GM18873 (cell line): ENCODE measurements at regions not wholly inside any gene's neighbourhood (a gene's known extent, or its start where the extent isn't known, plus 50 kb on each side); places are given as distances from the start of the nearest gene placed in this dataset.
"Not testable (repeated sequence)": the region's sequence is repeated elsewhere in the genome, so short reads cannot be mapped to it uniquely, and the experiment has no call there.

Experiments
- ATAC-seq: cut with Tn5 transposase; IDR thresholded peaks from one replicate; pipeline ENCODE4 v1.9.1; 2021; ENCODE audit warnings: mild to moderate bottlenecking, moderate library complexity, moderate number of reproducible peaks; ENCODE audit not compliant: unreplicated experiment, low FRiP score

DNA sequence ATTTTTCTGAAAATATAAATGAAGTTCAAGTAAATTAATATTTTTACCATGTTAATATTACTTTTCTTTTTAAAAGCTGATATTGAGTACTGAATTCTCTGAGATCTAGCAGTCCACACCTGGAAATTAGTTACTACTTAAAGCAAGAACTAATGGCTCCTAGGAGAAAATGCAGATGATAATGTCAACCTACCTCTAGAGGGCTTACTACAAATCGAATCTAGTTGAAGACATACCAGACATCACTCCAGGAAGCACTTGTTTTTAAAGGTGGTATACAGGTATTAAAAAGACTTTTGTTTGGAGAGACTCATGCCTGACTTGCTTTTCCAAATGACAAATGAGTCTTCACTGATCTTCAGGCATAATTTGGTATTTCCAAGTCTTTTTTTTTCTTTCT, 516.4 kb upstream of the BOD1L1 start:
- ATAC-seq = no peak

DNA sequence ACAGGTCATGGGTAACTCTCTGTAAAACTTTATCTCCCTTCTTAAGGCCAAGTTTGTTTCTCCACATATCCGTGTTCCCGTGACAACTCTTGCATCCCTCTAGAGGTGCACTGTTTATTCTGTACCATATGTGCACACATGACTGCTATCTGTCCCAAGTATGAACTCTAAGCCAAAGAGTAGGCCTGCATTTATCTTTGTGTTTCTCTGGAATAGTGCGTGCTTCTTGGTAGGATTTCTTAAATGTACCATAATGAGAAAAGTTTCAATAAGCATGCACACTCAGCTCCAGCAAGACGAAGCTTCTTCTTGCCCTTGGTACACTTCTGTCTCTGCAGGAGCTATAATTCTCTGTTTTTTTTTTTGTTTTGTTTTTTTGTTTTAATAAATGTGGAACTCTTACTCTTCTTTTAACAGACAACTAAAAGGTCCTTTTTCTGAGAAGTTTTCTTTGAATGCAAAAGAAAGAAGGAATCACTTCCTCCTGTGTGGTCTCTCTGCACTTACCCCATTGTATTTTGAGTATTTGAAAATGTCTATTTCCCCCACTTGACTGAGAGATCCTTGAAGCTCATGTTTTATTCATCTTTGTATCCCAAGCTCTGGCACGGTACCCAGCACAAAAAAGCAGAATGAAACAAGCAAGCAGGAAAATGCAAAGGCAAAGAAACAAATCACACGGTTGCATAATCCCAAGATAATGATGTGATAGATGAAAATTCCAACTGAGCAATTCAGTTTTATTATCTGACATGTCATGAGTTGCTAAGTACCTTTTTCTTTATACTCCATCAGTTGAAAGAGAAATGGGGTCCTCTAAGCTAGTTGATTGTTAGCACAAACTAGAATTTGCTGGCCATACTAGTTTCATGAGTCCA, 521.9 kb upstream of the BOD1L1 start:
- no peak for ATAC-seq

- ATAC-seq = no peak
Measured at GRCh38 chr4:14151101-14151500, 523.6 kb upstream of the BOD1L1 start.

DNA sequence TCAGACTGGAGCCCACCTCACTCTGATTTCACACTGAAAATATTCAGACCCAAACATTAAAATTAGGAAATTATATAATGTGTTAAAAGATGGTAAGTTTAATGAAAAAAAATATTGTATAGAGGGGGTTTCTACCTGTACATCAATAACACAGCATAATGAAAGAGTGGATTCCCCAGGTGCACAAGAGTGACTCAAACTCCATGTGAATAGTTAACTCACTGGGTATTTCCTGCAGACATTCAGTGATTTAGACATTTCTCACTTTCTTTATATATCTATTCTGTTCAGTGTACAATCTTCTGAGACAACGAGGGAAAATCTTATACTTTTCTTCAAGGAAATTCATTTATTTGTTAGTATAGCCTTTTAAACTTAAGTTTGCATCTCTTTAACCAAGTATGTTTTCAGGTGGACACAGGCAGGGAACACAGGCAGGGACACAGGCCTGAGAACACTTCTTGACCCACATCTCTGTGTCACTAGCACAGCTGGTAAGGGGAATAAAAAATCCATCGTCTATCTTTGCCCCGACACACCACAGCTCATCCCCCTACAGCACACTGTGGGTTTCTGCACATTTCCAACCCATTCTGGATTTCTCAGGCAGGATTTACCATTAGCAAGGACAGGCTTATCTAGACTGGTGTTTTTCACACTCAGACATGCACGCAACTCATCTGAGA, 525.5 kb upstream of the BOD1L1 start:
- ATAC-seq = peak; percentile 92

- ATAC-seq = no peak
Measured at GRCh38 chr4:14155803-14156202, 528.3 kb upstream of the BOD1L1 start.

DNA sequence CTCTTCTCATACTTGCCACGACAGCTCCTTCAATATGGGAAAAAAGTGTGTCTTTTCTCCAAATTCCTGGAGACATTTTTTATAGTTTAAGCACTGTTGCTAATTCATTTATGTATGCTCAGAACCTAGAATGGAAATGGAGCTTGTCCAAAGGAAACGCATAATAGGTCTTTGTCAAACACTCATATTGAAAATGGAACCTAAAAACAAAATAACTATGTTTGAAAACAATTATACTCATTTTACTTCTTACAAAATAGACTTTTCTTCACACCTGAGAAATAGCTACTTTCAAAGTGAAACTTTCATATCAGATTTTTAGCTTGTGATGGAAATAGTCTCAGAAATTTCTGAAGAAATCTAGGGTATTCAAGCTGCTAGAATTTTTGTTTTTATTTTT, 529.7 kb upstream of the BOD1L1 start:
- peak; percentile 43 for ATAC-seq

- peak; percentile 100 for ATAC-seq
Measured at GRCh38 chr4:14165222-14165920, 537.8 kb upstream of the BOD1L1 start.

DNA sequence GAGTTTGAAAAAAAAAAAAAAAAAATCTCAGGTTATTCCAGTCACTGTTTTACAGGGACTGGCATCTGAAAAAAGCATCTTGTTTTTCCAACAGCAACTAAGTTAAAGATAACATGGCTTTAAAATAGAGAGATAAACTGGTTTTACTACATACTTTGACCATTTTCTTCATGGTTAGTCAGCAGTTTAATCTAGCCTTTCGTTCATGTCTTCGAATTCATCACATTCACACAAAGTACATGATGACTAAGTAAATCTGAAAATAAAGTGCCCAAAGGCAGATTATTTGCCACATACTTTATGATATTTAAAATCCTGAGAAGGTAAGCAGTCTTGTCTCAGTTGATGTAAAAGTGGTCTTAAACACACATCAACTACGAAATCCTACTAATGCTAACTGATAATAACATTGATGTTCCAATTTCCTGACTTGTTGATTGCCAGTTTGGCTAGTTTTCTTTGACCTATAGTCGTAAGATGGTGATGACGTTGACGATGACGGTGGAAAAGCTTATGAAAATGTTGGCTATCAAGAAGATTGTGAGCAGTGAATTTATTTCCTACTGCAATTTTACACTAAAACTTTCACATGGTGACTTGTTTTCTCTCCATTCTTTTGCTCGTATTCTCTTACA, 540.5 kb upstream of the BOD1L1 start:
- no peak for ATAC-seq

GRCh38 chr4:14168919-14169318, 541.4 kb upstream of the BOD1L1 start:
- no peak for ATAC-seq

- ATAC-seq = no peak
Measured at GRCh38 chr4:14169460-14169859, 541.9 kb upstream of the BOD1L1 start.

DNA sequence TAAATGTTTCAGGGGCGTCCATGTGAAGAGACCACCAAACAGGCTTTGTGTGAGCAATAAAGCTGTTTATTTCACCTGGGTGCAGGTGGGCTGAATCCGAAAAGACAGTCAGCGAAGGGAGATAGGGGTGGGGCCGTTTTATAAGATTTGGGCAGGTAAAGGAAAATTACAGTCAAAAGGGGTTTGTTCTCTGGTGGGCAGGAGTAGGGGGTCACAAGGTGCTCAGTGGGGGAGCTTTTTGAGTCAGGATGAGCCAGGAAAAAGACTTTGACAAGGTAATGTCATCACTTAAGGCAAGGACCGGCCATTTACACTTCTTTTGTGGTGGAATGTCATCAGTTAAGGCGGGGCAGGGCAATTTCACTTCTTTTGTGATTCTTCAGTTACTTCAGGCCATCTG, 542.4 kb upstream of the BOD1L1 start:
- not testable (repeated sequence) for ATAC-seq

DNA sequence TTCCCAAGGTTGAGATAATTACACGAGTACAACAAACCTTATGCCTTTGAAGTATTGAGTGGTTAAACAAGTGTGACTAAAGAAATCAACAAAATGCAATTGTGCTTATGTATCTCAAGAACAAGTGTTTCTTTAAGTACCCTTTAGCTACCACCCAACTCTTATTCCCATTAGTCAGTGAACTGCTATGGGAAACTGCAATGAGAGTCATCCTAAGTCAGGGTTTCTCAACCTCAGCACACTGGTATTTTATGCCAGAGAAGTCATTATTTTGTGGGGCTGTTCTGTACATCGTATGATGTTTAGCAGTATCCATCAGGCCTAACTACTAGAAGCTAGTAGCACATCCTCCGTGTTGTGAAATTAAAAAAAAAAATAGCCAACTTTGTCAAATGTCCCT, 549.1 kb upstream of the BOD1L1 start:
- ATAC-seq = no peak

- ATAC-seq = peak; percentile 97
Measured at GRCh38 chr4:14177987-14178386, 550.5 kb upstream of the BOD1L1 start.

DNA sequence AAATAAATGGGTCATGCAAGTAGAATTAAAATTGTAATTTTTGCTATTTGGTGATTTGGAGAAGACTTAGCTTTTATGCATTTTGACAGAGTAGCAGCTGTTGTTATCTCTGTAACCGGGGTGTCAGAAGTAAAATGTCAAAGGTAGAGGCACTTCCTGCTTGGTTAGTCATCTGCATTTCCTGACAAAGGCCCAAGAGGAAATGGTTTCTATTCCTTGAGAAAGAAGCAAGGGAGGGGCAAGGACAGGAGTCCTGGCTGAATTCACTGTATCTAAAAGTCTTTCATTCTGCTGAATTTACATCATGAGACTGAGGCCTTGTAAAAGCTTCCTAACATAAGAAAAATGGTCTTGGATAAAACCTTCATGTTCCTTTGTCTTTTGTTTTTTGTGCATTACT, 550.9 kb upstream of the BOD1L1 start:
- peak; percentile 57 for ATAC-seq

DNA sequence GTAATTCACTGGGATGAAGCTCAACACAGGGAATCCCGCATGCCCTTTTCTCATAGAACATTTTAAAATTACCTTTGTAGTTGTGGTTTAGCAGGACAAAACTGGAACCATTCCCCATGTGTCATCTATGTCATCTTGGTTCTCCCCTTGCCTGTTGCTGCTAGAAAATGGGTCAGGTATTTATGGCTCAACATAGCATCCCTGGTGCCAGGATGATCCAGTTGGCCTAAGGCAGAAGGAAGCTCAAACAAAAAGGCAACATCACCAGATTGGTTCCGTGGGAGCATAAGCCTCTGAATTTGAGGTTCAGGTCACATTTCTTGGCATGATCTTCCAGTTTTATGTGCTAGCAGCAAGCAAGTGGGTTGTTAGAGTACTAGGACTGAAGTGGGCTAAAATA, 552.6 kb upstream of the BOD1L1 start:
- ATAC-seq = no peak

DNA sequence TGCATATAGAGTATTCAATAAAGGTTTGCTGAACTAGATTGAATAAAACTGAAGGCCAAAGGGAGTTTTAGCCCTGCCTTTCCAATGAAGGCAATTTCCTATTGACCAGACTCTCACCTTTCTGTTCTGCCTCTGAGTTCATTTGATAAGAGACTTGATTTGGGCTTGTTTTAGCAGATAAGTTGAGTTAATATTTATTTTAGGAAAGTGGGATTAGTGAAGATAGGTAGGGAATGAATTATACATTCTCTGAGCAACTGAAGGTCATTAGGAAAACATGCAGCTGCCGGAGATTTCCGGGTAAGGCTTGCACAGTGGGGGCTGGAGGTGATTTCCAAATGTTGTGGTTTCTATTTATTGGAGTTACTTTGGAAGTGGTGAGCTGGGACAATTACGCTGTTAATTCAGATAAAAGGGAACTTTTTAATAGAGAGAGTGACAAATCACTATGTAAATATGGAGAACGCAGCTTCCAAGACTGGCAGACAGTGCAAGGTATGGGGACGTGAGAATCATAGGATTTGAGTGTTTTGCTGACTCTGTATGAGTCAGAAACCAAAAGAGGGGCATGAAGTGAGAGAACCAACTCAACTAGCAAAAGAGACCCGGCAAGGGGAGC, 553.6 kb upstream of the BOD1L1 start:
- ATAC-seq = no peak

DNA sequence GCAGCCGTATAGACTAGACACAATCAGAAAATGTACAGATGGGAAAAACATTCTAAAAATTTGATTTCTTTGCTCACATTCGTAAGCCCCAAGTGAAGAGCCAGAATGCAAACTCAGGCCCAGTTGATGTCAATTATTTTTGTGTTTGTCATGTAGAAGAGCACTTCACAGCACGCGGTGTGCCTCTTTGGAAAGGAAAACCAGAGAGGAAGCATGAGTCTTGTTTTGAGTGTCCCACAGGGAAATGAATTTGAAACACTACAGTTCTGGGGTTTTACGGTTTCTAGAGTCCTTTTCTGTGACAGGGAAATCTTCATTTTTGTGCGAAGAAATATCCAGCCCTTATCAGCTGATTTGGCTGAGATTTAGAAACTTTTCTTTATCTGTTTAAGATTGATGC, 554.6 kb upstream of the BOD1L1 start:
- ATAC-seq = no peak

GRCh38 chr4:14184265-14184664, 556.7 kb upstream of the BOD1L1 start:
- ATAC-seq = no peak

GRCh38 chr4:14184767-14185166, 557.2 kb upstream of the BOD1L1 start:
- no peak for ATAC-seq

DNA sequence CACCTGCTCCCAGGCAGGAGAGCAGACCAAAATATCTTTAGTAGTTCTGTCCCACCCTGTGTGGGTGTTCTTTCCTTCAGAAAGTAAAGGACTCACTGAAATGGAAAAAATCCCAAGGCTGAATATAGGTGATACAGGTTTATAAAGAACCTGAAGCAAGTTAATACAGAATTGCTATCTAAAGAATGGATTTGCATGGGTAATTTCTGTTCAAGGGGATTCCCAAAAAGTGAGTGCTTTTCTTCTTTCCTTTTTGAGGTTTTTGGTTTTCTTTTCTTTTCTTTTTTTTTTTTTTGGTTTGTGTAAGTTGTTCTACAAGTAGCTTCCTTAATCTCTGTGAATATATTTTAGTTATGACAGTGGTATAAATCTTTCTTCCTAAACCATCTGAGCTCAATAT, 560.7 kb upstream of the BOD1L1 start:
- ATAC-seq = no peak
